Activated naive CD4-positive, alpha-beta T cell treated with anti-CD3 and anti-CD28 coated beads, Interleukin-2, amount 10 ng/mL, durations not matched to agents 7 days and 5 days (primary cell): ENCODE measurements at regions not wholly inside any gene's neighbourhood (a gene's known extent, or its start where the extent isn't known, plus 50 kb on each side); places are given as distances from the start of the nearest gene placed in this dataset.
"Not testable (repeated sequence)": the region's sequence is repeated elsewhere in the genome, so short reads cannot be mapped to it uniquely, and the experiment has no call there.

Source experiments
- CTCF ChIA-PET: fragments of 350-600 bp; sonication (Branson Sonifier 250); formaldehyde crosslinking; loops from one replicate; lab custom pipeline; 2021; ENCODE audit warnings: antibody characterized with exemption; lab: Charles Lee
- DNase-seq: peaks from one replicate; pipeline ENCODE4 v3.0.0-alpha.2; 2020
- H3K27ac Mint-ChIP-seq: one replicate; pipeline ENCODE4 v1.8.0; 2021; ENCODE audit warnings: mild to moderate bottlenecking, moderate library complexity, mixed read lengths
- H3K27me3 Mint-ChIP-seq: one replicate; pipeline ENCODE4 v1.8.0; 2021; ENCODE audit warnings: mild to moderate bottlenecking, mixed read lengths
- H3K36me3 Mint-ChIP-seq: one replicate; pipeline ENCODE4 v1.8.0; 2021; ENCODE audit warnings: mixed read lengths
- H3K4me1 Mint-ChIP-seq: one replicate; pipeline ENCODE4 v1.8.0; 2021; ENCODE audit warnings: mixed read lengths
- H3K4me3 Mint-ChIP-seq: one replicate; pipeline ENCODE4 v1.8.0; 2021; ENCODE audit warnings: mild to moderate bottlenecking, moderate library complexity, mixed read lengths
- H3K9me3 Mint-ChIP-seq: one replicate; pipeline ENCODE4 v1.8.0; 2021; ENCODE audit warnings: mixed read lengths

- Mint-ChIP-seq H3K4me3 (no peak overlapping the region), H3K27me3 (no peaks in the 10 kb centered on the region), H3K9me3 (peaks cover 22% of the 10 kb centered on the region), H3K4me1 (no peaks in the 10 kb centered on the region), H3K27ac (no peak overlapping the region), H3K36me3 (no peaks in the 10 kb centered on the region)
- no peak for DNase-seq
- CTCF ChIA-PET, result no interaction called here
Observed at GRCh38 chr11:98766903-98767302, 253.8 kb upstream of the CNTN5 start.

DNA sequence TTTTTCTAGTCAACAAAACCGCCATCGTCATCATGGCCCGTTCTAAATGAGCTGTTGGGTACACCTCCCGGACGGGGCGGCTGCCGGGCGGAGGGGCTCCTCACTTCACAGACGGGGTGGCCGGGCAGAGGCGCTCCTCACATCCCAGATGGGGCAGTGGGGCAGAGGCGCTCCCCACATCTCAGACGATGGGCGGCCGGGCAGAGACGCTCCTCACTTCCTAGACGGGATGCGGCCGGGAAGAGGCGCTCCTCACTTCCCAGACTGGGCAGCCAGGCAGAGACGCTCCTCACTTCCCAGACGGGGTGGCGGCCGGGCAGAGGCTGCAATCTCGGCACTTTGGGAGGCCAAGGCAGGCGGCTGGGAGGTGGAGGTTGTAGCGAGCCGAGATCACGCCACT lies 250.7 kb upstream of the CNTN5 start:
- peaks cover 11% of the 10 kb centered on the region for H3K9me3 Mint-ChIP-seq
- H3K27me3 Mint-ChIP-seq, CTCF ChIA-PET, H3K36me3 Mint-ChIP-seq, H3K27ac Mint-ChIP-seq, H3K4me1 Mint-ChIP-seq, DNase-seq, H3K4me3 Mint-ChIP-seq: not testable (repeated sequence)

- Mint-ChIP-seq H3K27me3 (no peaks in the 10 kb centered on the region), H3K4me3 (no peak overlapping the region), H3K36me3 (no peaks in the 10 kb centered on the region), H3K9me3 (peaks cover 11% of the 10 kb centered on the region), H3K4me1 (no peaks in the 10 kb centered on the region), H3K27ac (no peak overlapping the region)
- CTCF ChIA-PET, result no interaction called here
- DNase-seq, result no peak
Observed at GRCh38 chr11:98771791-98772190, 249.0 kb upstream of the CNTN5 start.

- H3K27me3 Mint-ChIP-seq, result no peaks in the 10 kb centered on the region
- no peak overlapping the region for H3K4me3 Mint-ChIP-seq
- H3K27ac Mint-ChIP-seq, result no peak overlapping the region
- CTCF ChIA-PET, result no interaction called here
- peaks cover 11% of the 10 kb centered on the region for H3K9me3 Mint-ChIP-seq
- no peak for DNase-seq
- no peaks in the 10 kb centered on the region for H3K36me3 Mint-ChIP-seq
- no peaks in the 10 kb centered on the region for H3K4me1 Mint-ChIP-seq
Observed at GRCh38 chr11:98772893-98773292, 247.9 kb upstream of the CNTN5 start.

DNA sequence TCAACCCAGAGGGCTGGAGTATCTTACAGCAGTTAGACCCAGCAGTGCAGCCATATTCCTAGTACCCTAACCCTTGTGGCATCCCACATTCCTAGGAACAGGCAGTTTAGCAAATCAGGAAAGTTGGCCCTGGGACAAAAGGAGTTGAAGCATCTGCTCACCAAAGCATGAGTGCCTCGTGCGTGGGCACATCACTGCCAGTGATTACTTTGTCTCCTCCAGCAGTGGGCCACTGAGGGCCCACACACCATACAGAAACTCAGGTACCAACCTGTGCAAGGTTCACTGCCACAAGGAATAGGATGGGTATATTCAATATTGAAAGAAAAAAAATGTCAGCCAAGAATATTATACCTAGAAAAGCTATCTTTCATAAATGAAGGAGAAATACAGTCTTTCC lies 227.5 kb upstream of the CNTN5 start:
- H3K36me3 Mint-ChIP-seq, result no peaks in the 10 kb centered on the region
- peaks cover 2% of the 10 kb centered on the region for H3K9me3 Mint-ChIP-seq
- CTCF ChIA-PET, result no interaction called here
- no peak for DNase-seq
- H3K27me3 Mint-ChIP-seq, result no peaks in the 10 kb centered on the region
- H3K27ac Mint-ChIP-seq, result no peak overlapping the region
- H3K4me1 Mint-ChIP-seq, result no peaks in the 10 kb centered on the region
- no peak overlapping the region for H3K4me3 Mint-ChIP-seq

GRCh38 chr11:98798333-98798732 lies 222.4 kb upstream of the CNTN5 start:
- Mint-ChIP-seq H3K27me3 (no peaks in the 10 kb centered on the region), H3K9me3 (peaks cover 3% of the 10 kb centered on the region), H3K36me3 (no peaks in the 10 kb centered on the region), H3K27ac (no peak overlapping the region), H3K4me3 (no peak overlapping the region), H3K4me1 (no peaks in the 10 kb centered on the region)
- CTCF ChIA-PET, result no interaction called here
- DNase-seq, result no peak

GRCh38 chr11:98800696-98801095 lies 220.1 kb upstream of the CNTN5 start:
- CTCF ChIA-PET, result no interaction called here
- Mint-ChIP-seq H3K4me1 (no peaks in the 10 kb centered on the region), H3K36me3 (no peaks in the 10 kb centered on the region), H3K27me3 (no peaks in the 10 kb centered on the region), H3K9me3 (peaks cover 3% of the 10 kb centered on the region), H3K4me3 (no peak overlapping the region), H3K27ac (no peak overlapping the region)
- no peak for DNase-seq

GRCh38 chr11:98828986-98829708 lies 191.6 kb upstream of the CNTN5 start:
- Mint-ChIP-seq H3K27me3 (no peaks in the 10 kb centered on the region), H3K27ac (no peak overlapping the region), H3K4me1 (no peaks in the 10 kb centered on the region), H3K4me3 (no peak overlapping the region), H3K36me3 (no peaks in the 10 kb centered on the region), H3K9me3 (peaks cover 20% of the 10 kb centered on the region)
- CTCF ChIA-PET, result no interaction called here
- no peak for DNase-seq

- H3K9me3 Mint-ChIP-seq, result peaks cover 22% of the 10 kb centered on the region
- DNase-seq, result no peak
- CTCF ChIA-PET, result no interaction called here
- H3K27ac Mint-ChIP-seq, result no peak overlapping the region
- H3K4me1 Mint-ChIP-seq, result no peaks in the 10 kb centered on the region
- H3K27me3 Mint-ChIP-seq, result no peaks in the 10 kb centered on the region
- H3K4me3 Mint-ChIP-seq, result no peak overlapping the region
- no peaks in the 10 kb centered on the region for H3K36me3 Mint-ChIP-seq
Observed at GRCh38 chr11:98829971-98830370, 190.8 kb upstream of the CNTN5 start.

DNA sequence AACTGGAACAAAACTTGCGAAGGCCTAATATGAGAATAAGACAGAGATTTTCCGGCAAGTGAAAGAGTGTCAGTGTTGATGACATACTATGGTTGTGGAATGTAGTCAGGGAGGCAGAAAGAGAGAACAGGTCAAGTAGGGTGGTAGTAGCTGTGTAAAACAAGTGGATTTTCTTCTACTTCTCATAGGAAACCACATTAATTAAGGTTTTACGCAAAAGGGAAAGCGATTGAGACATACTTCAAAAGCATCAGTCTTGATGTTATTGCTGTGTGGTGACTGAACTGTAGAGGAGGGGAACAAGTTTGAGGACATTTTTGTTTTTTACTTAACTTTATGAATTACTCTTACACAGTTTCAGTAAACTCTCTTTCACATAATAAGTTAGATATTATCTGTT lies 186.0 kb upstream of the CNTN5 start:
- CTCF ChIA-PET, result no interaction called here
- Mint-ChIP-seq H3K27ac (no peak overlapping the region), H3K9me3 (peaks cover 8% of the 10 kb centered on the region), H3K36me3 (no peaks in the 10 kb centered on the region), H3K4me1 (no peaks in the 10 kb centered on the region), H3K27me3 (no peaks in the 10 kb centered on the region), H3K4me3 (no peak overlapping the region)
- no peak for DNase-seq

- CTCF ChIA-PET, result no interaction called here
- no peaks in the 10 kb centered on the region for H3K36me3 Mint-ChIP-seq
- no peak for DNase-seq
- no peaks in the 10 kb centered on the region for H3K4me1 Mint-ChIP-seq
- no peaks in the 10 kb centered on the region for H3K27me3 Mint-ChIP-seq
- no peak overlapping the region for H3K4me3 Mint-ChIP-seq
- H3K9me3 Mint-ChIP-seq, result peaks cover 7% of the 10 kb centered on the region
- H3K27ac Mint-ChIP-seq, result no peak overlapping the region
Observed at GRCh38 chr11:98835335-98835734, 185.4 kb upstream of the CNTN5 start.

DNA sequence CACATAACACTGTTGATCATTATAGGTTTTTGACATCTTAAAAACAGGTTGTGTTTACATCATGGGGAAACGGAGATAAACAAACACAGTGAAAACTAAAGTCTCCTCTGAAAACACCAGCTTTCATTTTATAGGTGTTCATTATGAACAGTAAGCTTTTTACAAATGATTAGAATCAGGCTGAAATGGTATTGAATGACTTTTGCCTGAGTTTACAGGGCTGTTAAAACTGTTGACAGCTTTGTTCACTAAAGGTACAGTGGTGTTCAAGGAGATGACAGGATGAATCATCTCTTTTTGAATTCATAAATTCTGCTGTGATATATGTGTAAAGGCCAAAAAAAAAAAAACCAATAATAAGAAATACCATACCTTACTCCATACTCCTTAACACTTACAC lies 184.6 kb upstream of the CNTN5 start:
- no peak overlapping the region for H3K27ac Mint-ChIP-seq
- CTCF ChIA-PET, result no interaction called here
- no peaks in the 10 kb centered on the region for H3K4me1 Mint-ChIP-seq
- H3K4me3 Mint-ChIP-seq, result no peak overlapping the region
- no peaks in the 10 kb centered on the region for H3K36me3 Mint-ChIP-seq
- DNase-seq, result no peak
- peaks cover 7% of the 10 kb centered on the region for H3K9me3 Mint-ChIP-seq
- H3K27me3 Mint-ChIP-seq, result no peaks in the 10 kb centered on the region

GRCh38 chr11:98842187-98842586 lies 178.6 kb upstream of the CNTN5 start:
- H3K9me3 Mint-ChIP-seq, result peaks cover 4% of the 10 kb centered on the region
- no peaks in the 10 kb centered on the region for H3K36me3 Mint-ChIP-seq
- DNase-seq, result no peak
- no peaks in the 10 kb centered on the region for H3K4me1 Mint-ChIP-seq
- no peak overlapping the region for H3K27ac Mint-ChIP-seq
- H3K27me3 Mint-ChIP-seq, result no peaks in the 10 kb centered on the region
- H3K4me3 Mint-ChIP-seq, result no peak overlapping the region
- CTCF ChIA-PET, result no interaction called here

DNA sequence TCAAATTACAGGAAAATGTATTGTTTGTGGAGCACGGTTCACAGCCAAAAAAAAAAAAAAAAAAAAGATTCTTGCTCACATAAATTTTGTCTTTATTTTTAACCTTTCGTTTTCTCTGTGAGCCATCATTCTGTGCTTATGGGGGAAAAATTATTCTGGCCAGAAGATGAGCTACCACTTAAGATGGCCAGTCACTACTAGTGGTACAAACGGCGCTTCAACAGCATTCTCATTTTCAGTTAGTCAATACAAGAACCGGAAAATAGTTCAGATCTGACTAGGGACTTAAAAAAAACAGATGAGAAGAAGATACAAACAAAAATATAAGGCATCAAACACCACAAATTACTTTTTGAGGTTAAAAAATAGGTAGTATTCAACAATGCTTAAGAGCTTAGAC lies 158.6 kb upstream of the CNTN5 start:
- Mint-ChIP-seq H3K27me3 (no peaks in the 10 kb centered on the region), H3K27ac (no peak overlapping the region), H3K9me3 (peaks cover 13% of the 10 kb centered on the region), H3K36me3 (no peaks in the 10 kb centered on the region), H3K4me3 (no peak overlapping the region), H3K4me1 (no peaks in the 10 kb centered on the region)
- CTCF ChIA-PET, result no interaction called here
- DNase-seq, result no peak

- no peaks in the 10 kb centered on the region for H3K36me3 Mint-ChIP-seq
Observed at GRCh38 chr11:98871690-98872089, 149.1 kb upstream of the CNTN5 start.

DNA sequence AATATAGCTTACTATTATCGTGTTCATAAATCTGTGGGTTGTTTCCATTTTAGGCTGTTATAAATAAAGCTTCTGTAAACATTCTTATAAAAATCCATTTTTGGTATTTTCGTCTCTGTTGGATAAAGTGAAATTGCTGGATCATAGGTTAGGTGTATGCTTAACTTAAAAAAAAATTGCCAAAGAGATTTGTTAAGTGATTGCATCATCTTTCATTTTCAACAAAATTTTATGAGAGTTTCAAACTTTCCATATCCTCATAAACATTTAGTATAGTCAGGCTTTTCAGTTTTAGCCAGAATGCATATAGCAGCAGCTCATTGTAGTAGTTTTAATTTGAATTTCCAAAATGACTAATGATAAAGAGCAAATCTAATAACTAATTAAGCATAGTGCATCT lies 146.7 kb upstream of the CNTN5 start:
- no peaks in the 10 kb centered on the region for H3K36me3 Mint-ChIP-seq
- H3K9me3 Mint-ChIP-seq, result peaks cover 3% of the 10 kb centered on the region
- H3K4me3 Mint-ChIP-seq, result no peak overlapping the region
- H3K27ac Mint-ChIP-seq, result no peak overlapping the region
- no peak for DNase-seq
- no peaks in the 10 kb centered on the region for H3K27me3 Mint-ChIP-seq
- no peaks in the 10 kb centered on the region for H3K4me1 Mint-ChIP-seq
- CTCF ChIA-PET, result no interaction called here

More at GRCh38 chr11:98871690-98872089, 149.1 kb upstream of the CNTN5 start:
- CTCF ChIA-PET, result no interaction called here
- Mint-ChIP-seq H3K4me3 (no peak overlapping the region), H3K27ac (no peak overlapping the region), H3K27me3 (no peaks in the 10 kb centered on the region), H3K4me1 (no peaks in the 10 kb centered on the region), H3K9me3 (peaks cover 8% of the 10 kb centered on the region)
- DNase-seq, result no peak
